ENCODE measurements at regions not wholly inside any gene's neighbourhood (a gene's known extent, or its start where the extent isn't known, plus 50 kb on each side); places are given as distances from the start of the nearest gene placed in this dataset.

GRCh38 chr7:125246706-125247105, 317.1 kb upstream of the POT1 start:
- TF ChIP-seq CTCF (IDR thresholded peaks at IDR 0.05; ENCODE audit: control insufficient read depth, insufficient read depth, low read depth, low read length, missing control alignments) = no peak
- no peak overlapping the region for H3K4me3 ChIP-seq (ENCODE audit: control insufficient read depth, low read depth, low read length)
- no peak for DNase-seq (ENCODE audit: low read depth)

- TF ChIP-seq CTCF (IDR thresholded peaks at IDR 0.05; ENCODE audit: control insufficient read depth, insufficient read depth, low read depth, low read length, missing control alignments) = no peak
- H3K4me3 ChIP-seq (ENCODE audit: control insufficient read depth, low read depth, low read length) = no peak overlapping the region
- no peak for DNase-seq (ENCODE audit: low read depth)
These were observed 311.9 kb upstream of the POT1 start for GRCh38 chr7:125241548-125241947.

DNA sequence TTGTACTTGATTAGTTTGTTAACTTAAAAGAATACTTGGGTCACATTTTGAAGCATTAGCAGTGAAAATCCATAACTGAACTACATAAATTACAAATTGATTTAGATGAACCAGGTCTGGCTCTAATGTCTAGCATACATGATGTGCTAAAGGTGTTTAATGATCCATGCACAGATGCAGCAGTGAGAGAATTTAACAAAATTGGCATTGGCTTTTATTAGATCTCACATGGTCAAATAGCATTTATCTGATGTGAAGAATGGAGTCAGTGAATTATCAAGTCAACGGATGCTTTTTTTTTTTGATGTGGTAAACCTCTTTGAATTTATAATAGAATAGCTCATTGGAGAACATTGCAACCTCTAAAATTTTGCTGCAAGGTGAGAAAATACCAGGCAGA, 293.0 kb upstream of the POT1 start:
- TF ChIP-seq CTCF (IDR thresholded peaks at IDR 0.05; ENCODE audit: control insufficient read depth, insufficient read depth, low read depth, low read length, missing control alignments) = no peak
- no peak overlapping the region for H3K4me3 ChIP-seq (ENCODE audit: control insufficient read depth, low read depth, low read length)
- no peak for DNase-seq (ENCODE audit: low read depth)

DNA sequence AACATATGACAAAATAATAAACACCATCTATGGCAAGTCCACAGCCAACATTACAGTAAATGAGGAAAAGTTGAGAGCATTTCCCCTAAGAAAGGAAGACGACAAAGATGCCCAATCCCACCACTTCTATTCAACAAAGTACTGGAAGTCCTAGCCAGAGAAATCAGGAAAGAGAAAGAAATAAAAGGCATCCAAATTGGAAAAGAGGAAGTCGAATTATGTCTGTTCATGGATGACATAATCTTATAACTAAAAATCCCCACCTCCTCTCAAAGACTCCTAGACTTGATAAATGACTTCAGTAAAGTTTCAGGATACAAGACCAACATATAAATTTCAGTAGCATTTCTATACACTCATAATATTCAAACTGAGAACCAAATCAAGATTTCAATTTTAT, 288.5 kb upstream of the POT1 start:
- no peak for TF ChIP-seq CTCF (IDR thresholded peaks at IDR 0.05; ENCODE audit: control insufficient read depth, insufficient read depth, low read depth, low read length, missing control alignments)
- no peak for DNase-seq (ENCODE audit: low read depth)
- H3K4me3 ChIP-seq (ENCODE audit: control insufficient read depth, low read depth, low read length) = no peak overlapping the region

DNA sequence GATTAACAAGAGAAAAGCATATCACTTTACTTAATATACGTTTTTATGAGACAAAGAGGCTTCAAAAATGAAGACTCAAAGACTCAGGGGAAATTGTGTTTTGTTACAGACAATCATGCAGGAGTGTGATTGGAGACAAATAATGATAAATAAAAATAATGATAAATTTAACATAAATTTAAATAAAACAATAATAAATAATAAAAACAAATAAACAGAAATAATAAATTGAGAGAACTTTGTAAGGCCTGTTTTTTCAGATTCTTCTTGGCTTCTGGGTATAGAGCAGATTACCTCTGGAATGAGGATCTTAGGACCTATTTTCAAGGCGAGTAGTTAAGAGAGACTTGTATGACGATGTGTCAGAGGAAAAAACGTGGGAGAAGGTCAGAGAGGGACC, 271.4 kb upstream of the POT1 start:
- no peak overlapping the region for H3K4me3 ChIP-seq (ENCODE audit: control insufficient read depth, low read depth, low read length)
- no peak for DNase-seq (ENCODE audit: low read depth)
- no peak for TF ChIP-seq CTCF (IDR thresholded peaks at IDR 0.05; ENCODE audit: control insufficient read depth, insufficient read depth, low read depth, low read length, missing control alignments)

- no peak overlapping the region for H3K4me3 ChIP-seq (ENCODE audit: control insufficient read depth, low read depth, low read length)
- TF ChIP-seq CTCF (IDR thresholded peaks at IDR 0.05; ENCODE audit: control insufficient read depth, insufficient read depth, low read depth, low read length, missing control alignments) = no peak
- DNase-seq (ENCODE audit: low read depth) = no peak
These were observed 268.2 kb upstream of the POT1 start for GRCh38 chr7:125197731-125198393.

DNA sequence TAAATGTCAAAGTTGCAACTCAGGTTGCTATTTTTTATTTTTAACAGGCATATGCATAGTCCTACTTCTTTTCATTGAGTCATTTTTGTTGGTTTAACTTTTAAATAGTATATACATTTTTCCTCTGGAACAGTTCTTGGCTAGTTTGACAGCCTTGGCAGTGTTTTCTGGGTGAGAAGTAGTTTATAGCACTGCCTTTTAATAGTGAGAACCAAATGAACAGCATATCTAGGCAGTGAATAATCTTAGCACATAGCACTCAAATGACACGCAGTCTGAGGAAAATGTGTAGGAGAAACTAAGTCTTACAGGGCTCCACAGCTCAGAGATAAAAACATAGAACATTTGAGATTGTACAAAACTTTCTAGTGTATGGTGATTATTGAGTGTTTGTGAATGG, 265.5 kb upstream of the POT1 start:
- no peak for DNase-seq (ENCODE audit: low read depth)
- no peak for TF ChIP-seq CTCF (IDR thresholded peaks at IDR 0.05; ENCODE audit: control insufficient read depth, insufficient read depth, low read depth, low read length, missing control alignments)
- H3K4me3 ChIP-seq (ENCODE audit: control insufficient read depth, low read depth, low read length) = no peak overlapping the region

All from AG09309 (cell line).